ENCODE measurements at regions not wholly inside any gene's neighbourhood (a gene's known extent, or its start where the extent isn't known, plus 50 kb on each side); places are given as distances from the start of the nearest gene placed in this dataset.

GRCh38 chr10:113376428-113376827, 176.4 kb upstream of the HABP2 start:
- no peak for DNase-seq

DNA sequence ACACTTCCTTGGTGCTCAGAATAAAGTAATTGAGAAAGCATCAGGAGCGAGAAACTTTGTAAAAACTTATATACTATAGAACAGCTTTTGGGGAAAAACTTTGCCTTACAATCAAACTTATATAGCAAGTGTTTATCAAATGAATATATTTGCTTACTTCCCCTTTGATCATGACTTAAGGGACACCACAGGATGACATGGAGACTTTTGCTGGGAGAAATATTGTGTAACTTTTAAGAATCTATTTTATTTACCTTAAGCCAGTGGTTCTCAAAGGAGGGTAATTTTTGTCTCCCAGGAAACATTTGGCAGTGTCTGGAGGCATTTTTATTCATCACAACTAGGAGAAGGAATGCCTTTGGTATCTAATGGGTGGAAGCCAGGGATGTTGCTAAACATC, 173.8 kb upstream of the HABP2 start:
- DNase-seq: no peak

DNA sequence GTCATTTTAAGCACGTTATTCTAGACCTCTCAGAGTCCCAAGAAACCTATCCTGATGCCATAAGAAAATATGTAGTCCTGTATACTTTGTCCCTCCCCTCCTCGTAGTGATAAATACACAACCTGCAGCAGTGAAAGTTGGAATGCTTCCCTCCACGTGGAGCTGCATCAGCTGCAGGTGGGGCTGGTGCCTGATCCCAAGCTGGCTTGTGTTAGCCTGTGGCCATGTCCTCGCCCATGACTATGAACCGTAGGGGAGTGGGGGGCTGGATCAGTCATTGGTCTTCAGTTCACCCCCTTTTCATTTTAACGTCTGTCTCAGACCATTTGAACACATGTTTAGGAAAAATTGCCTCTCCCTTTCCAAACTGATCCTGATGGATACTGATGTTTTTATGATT, 171.4 kb upstream of the HABP2 start:
- DNase-seq: no peak

- DNase-seq: peak; percentile 29 to 52
Measured at GRCh38 chr10:113381981-113382509, 170.8 kb upstream of the HABP2 start.

DNA sequence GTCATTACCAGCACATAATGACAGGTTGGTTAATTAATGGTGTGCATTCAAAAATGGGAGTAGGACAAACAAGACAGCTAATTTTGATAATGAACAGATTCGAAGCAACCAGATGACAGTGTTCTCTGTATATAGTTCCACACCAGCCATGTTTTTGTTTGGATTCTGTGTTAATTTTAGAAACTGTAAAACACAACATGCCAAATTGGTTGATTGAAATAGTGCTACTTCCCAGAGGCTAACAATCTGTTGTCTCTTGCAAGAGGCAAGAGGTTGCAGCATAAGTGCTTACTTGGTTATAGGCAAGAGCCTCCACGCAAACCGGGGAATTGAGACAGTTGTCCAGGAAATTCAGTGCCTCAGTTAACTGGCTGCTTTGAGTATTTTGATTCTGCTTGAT, 170.2 kb upstream of the HABP2 start:
- no peak for DNase-seq

GRCh38 chr10:113384181-113384580, 168.7 kb upstream of the HABP2 start:
- DNase-seq: no peak

- peak; percentile 70 to 73 for DNase-seq
Measured at GRCh38 chr10:113385021-113385999, 167.5 kb upstream of the HABP2 start.

GRCh38 chr10:113386005-113386404, 166.8 kb upstream of the HABP2 start:
- DNase-seq: no peak

GRCh38 chr10:113389969-113390368, 162.9 kb upstream of the HABP2 start:
- no peak for DNase-seq

DNA sequence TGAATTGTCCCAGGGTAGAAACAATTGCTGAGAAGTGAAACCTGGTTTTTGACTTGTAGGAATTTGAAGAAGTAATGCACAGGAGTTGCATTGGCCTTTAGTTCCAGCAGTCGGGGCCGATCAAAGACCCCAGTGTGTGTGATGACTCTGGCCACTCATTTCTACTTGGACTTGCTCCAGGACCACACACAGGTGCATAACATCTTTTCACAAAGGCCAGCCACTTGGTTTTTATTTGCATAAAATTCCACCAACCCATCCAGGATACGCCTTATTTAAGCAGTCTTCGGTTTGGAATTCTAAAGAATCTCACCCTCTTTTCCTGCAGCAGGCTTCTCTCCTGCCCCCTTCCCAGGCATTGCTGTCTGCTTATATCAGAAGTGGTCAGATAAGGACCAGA, 162.0 kb upstream of the HABP2 start:
- DNase-seq: no peak

GRCh38 chr10:113397047-113397446, 155.8 kb upstream of the HABP2 start:
- DNase-seq: no peak

DNA sequence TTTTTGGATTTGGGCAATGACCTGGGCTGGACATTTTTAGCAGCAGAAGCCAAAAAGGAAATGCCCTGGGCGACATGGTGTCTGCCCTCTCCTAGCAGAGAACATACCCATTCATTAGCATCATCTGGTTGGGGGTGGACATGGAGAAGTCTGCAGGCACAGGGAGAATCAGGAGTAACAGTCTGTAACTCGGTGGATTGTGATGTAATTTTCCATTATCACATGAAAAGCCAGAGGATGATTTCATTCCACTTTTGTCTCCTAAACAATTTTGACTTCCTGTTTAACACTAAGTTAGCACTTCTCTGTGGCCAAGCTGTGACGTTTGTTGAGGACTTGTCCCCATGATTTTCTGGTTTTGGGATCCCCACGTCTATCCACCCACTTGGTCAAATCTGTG, 153.8 kb upstream of the HABP2 start:
- DNase-seq: no peak

GRCh38 chr10:113402602-113403001, 150.3 kb upstream of the HABP2 start:
- DNase-seq: no peak

DNA sequence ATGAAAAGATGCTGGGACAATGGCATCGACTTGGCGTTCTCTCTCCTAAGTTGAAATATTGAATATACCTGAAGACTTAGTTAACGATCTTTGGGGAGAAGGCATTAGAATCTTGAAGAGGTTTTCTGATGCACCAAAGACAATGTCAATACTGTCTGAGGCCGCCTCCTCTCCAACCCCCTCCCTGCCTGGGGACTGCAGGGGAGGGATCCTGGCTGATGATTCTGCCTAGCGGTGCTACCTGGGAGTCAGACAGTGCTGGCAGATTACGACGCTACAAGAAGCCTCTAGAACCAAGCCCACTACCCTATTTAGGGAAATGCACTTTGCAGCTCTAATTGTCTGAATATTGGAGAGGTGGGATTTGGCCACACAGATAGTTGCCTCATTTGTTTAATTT, 145.6 kb upstream of the HABP2 start:
- no peak for DNase-seq

GRCh38 chr10:113409175-113409574, 143.7 kb upstream of the HABP2 start:
- no peak for DNase-seq

- DNase-seq: no peak
Measured at GRCh38 chr10:113410618-113411017, 142.2 kb upstream of the HABP2 start.

- no peak for DNase-seq
Measured at GRCh38 chr10:113411456-113411855, 141.4 kb upstream of the HABP2 start.

- no peak for DNase-seq
Measured at GRCh38 chr10:113412161-113412560, 140.7 kb upstream of the HABP2 start.

GRCh38 chr10:113414543-113414942, 138.3 kb upstream of the HABP2 start:
- DNase-seq: no peak

DNA sequence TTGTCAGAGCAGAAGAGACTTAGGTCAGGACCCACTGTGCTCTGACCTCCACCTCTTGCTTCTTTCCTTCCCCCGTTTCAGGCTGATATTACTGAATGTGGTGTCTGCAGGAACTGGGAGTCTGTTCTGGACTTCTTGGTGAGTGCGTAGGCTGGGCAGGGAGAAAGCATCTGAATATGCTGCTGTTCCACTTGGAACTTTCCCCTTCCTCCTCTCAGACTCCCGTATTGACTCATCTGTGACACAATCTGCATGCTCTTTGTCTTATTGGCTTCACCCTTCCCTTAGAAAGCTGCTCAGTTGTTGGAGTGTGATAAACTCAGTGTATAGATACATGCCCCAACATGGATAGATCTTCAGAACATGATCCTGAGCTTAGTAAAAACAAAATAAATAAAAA, 137.6 kb upstream of the HABP2 start:
- no peak for DNase-seq

- DNase-seq: no peak
Measured at GRCh38 chr10:113420057-113420732, 132.7 kb upstream of the HABP2 start.

DNA sequence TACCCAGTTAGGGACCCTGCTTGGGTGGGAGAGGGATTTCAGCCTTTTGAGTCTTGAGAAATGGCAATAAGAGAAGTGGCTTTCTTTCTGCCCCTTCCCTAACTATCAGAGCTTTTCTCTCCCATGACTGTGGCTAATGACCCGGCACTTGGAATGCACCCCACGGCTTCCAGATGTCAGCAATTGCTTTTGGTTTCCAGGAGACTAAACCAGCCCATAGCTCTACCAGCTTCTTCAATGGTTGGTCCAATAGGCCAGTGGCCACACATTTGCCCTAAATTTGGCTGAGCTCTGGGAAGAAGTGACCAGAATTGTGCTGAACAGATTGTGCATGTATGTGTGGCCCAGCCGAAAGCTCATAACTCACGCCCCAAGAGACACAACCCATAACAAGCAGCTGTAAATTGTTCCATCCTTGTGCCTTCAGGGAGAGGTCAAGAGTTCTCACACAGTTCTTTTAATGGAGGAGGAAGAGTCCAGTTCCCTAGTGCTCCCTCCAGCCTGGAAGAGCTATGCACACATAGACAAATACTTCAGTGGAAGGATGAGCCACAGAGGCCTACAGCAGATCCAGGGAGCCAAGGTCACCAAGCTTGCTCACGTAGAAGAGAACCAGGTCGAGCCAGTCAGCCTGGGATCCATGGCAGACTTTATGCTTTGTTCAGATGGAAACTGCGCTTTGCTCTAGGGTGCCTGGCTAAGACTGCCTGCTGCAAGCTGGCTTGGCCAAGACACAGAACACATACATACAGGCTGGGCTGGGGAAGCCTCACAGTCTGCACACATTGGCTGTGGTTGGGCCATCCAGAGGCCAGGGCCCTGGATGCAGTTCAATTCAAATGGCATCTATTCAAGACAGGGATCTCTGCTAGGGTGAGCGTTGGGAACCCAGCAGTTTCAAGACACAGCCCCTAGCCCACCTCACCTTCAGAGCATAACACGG, 131.8 kb upstream of the HABP2 start:
- no peak for DNase-seq

- DNase-seq: no peak
Measured at GRCh38 chr10:113422371-113422770, 130.5 kb upstream of the HABP2 start.

Measured in CD4-positive, alpha-beta T cell treated with Interleukin-1 beta for 1 hour (primary cell).